ENCODE measurements at regions not wholly inside any gene's neighbourhood (a gene's known extent, or its start where the extent isn't known, plus 50 kb on each side); places are given as distances from the start of the nearest gene placed in this dataset.

- no peaks in the 10 kb centered on the region for H3K36me3 ChIP-seq
- no peaks in the 10 kb centered on the region for H3K9me3 ChIP-seq (ENCODE audit: severe bottlenecking)
- no peak for DNase-seq
- no peak overlapping the region for H3K4me3 ChIP-seq (ENCODE audit: low read depth, low read length)
- H3K27me3 ChIP-seq (ENCODE audit: insufficient read depth, low read depth, severe bottlenecking) = no peaks in the 10 kb centered on the region
- no peak overlapping the region for H3K27ac ChIP-seq
- TF ChIP-seq CTCF (IDR thresholded peaks at IDR 0.05; ENCODE audit: low read depth, low read length) = no peak
These were observed 78.5 kb upstream of the GALNT2 start for GRCh38 chr1:229988534-229988933.

GRCh38 chr1:229989591-229990248 lies 77.3 kb upstream of the GALNT2 start:
- no peak overlapping the region for H3K27ac ChIP-seq
- no peak for TF ChIP-seq CTCF (IDR thresholded peaks at IDR 0.05; ENCODE audit: low read depth, low read length)
- no peak overlapping the region for H3K4me3 ChIP-seq (ENCODE audit: low read depth, low read length)
- no peak for DNase-seq
- no peaks in the 10 kb centered on the region for H3K36me3 ChIP-seq
- no peaks in the 10 kb centered on the region for H3K27me3 ChIP-seq (ENCODE audit: insufficient read depth, low read depth, severe bottlenecking)
- no peaks in the 10 kb centered on the region for H3K9me3 ChIP-seq (ENCODE audit: severe bottlenecking)

- H3K27ac ChIP-seq = no peak overlapping the region
- no peak overlapping the region for H3K4me3 ChIP-seq (ENCODE audit: low read depth, low read length)
- H3K27me3 ChIP-seq (ENCODE audit: insufficient read depth, low read depth, severe bottlenecking) = no peaks in the 10 kb centered on the region
- DNase-seq = no peak
- H3K36me3 ChIP-seq = no peaks in the 10 kb centered on the region
- H3K9me3 ChIP-seq (ENCODE audit: severe bottlenecking) = no peaks in the 10 kb centered on the region
- no peak for TF ChIP-seq CTCF (IDR thresholded peaks at IDR 0.05; ENCODE audit: low read depth, low read length)
These were observed 76.7 kb upstream of the GALNT2 start for GRCh38 chr1:229990326-229990725.

- Histone ChIP-seq H3K4me3 (ENCODE audit: low read depth, low read length) (no peak overlapping the region), H3K9me3 (ENCODE audit: severe bottlenecking) (no peaks in the 10 kb centered on the region), H3K36me3 (no peaks in the 10 kb centered on the region), H3K27me3 (ENCODE audit: insufficient read depth, low read depth, severe bottlenecking) (no peaks in the 10 kb centered on the region), H3K27ac (no peak overlapping the region)
- DNase-seq = no peak
- TF ChIP-seq CTCF (IDR thresholded peaks at IDR 0.05; ENCODE audit: low read depth, low read length) = no peak
These were observed 75.9 kb upstream of the GALNT2 start for GRCh38 chr1:229991104-229991513.

GRCh38 chr1:229991724-229992333 lies 75.2 kb upstream of the GALNT2 start:
- no peaks in the 10 kb centered on the region for H3K9me3 ChIP-seq (ENCODE audit: severe bottlenecking)
- no peak overlapping the region for H3K4me3 ChIP-seq (ENCODE audit: low read depth, low read length)
- TF ChIP-seq CTCF (IDR thresholded peaks at IDR 0.05; ENCODE audit: low read depth, low read length) = no peak
- H3K27ac ChIP-seq = no peak overlapping the region
- H3K36me3 ChIP-seq = no peaks in the 10 kb centered on the region
- no peak for DNase-seq
- no peaks in the 10 kb centered on the region for H3K27me3 ChIP-seq (ENCODE audit: insufficient read depth, low read depth, severe bottlenecking)

GRCh38 chr1:229993060-229993459 lies 74.0 kb upstream of the GALNT2 start:
- no peak overlapping the region for H3K4me3 ChIP-seq (ENCODE audit: low read depth, low read length)
- DNase-seq = no peak
- H3K27ac ChIP-seq = no peak overlapping the region
- H3K36me3 ChIP-seq = no peaks in the 10 kb centered on the region
- H3K27me3 ChIP-seq (ENCODE audit: insufficient read depth, low read depth, severe bottlenecking) = no peaks in the 10 kb centered on the region
- H3K9me3 ChIP-seq (ENCODE audit: severe bottlenecking) = no peaks in the 10 kb centered on the region
- no peak for TF ChIP-seq CTCF (IDR thresholded peaks at IDR 0.05; ENCODE audit: low read depth, low read length)

Measured in WERI-Rb-1 (cell line).